Neural progenitor cell (in vitro differentiated cells): ENCODE measurements at regions not wholly inside any gene's neighbourhood (a gene's known extent, or its start where the extent isn't known, plus 50 kb on each side); places are given as distances from the start of the nearest gene placed in this dataset.

Experiments
- EZH2 ChIP-seq: fragments of 200-600 bp; sonication (generic); IDR thresholded peaks from 2 replicates; pipeline ENCODE4 v1.6.1; 2017; ENCODE audit warnings: antibody characterized with exemption, mild to moderate bottlenecking, moderate library complexity
- EZH2phosphoT487 ChIP-seq: fragments of 200-600 bp; sonication (generic); IDR thresholded peaks from 2 replicates; pipeline ENCODE4 v1.6.1; 2017; ENCODE audit warnings: antibody characterized with exemption
- TF ChIP-seq, protein P1 (sequence below): fragments of 200-600 bp; sonication (generic); IDR thresholded peaks from 2 replicates; pipeline ENCODE4 v1.5.1; 2017; ENCODE audit warnings: antibody characterized with exemption, mild to moderate bottlenecking

DNA sequence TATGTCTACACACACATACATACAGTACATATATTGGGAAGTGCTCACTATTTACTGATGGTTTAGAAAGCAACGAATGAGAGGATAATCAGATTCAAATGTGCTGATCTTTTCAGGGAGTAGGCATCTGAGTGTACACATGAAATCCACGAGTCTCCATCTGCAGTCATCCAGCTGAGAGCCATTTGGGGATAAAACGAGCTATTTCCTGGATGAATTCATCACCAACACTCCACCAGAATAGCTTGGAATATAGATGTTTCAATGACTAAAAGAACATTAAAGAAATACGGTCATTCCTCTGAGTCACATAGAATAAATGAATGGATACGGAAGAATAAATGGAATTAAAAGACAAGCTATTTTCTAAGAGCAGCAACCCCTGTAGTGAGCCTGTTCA is 721.6 kb upstream of the ARGLU1 start:
- TF ChIP-seq, protein P1, sequence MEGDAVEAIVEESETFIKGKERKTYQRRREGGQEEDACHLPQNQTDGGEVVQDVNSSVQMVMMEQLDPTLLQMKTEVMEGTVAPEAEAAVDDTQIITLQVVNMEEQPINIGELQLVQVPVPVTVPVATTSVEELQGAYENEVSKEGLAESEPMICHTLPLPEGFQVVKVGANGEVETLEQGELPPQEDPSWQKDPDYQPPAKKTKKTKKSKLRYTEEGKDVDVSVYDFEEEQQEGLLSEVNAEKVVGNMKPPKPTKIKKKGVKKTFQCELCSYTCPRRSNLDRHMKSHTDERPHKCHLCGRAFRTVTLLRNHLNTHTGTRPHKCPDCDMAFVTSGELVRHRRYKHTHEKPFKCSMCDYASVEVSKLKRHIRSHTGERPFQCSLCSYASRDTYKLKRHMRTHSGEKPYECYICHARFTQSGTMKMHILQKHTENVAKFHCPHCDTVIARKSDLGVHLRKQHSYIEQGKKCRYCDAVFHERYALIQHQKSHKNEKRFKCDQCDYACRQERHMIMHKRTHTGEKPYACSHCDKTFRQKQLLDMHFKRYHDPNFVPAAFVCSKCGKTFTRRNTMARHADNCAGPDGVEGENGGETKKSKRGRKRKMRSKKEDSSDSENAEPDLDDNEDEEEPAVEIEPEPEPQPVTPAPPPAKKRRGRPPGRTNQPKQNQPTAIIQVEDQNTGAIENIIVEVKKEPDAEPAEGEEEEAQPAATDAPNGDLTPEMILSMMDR: no peak
- no peak for TF ChIP-seq EZH2phosphoT487
- TF ChIP-seq EZH2: no peak
